Erythroblast (primary cell): ENCODE measurements at regions not wholly inside any gene's neighbourhood (a gene's known extent, or its start where the extent isn't known, plus 50 kb on each side); places are given as distances from the start of the nearest gene placed in this dataset.

Experiments
- GATA1 ChIP-seq: IDR thresholded peaks from 2 replicates; pipeline ENCODE4 v1.6.1; 2011; ENCODE audit warnings: low read depth, mild to moderate bottlenecking, control low read depth, low read length, moderate library complexity
- POLR2A ChIP-seq: IDR thresholded peaks from 2 replicates; pipeline ENCODE4 v1.6.1; 2011; ENCODE audit warnings: mild to moderate bottlenecking, low read length

- no peak for TF ChIP-seq POLR2A
- TF ChIP-seq GATA1, result no peak
Observed at GRCh38 chr13:103351035-103351828, 285.0 kb upstream of the SLC10A2 start.
